ENCODE measurements at regions not wholly inside any gene's neighbourhood (a gene's known extent, or its start where the extent isn't known, plus 50 kb on each side); places are given as distances from the start of the nearest gene placed in this dataset.

- TF ChIP-seq CTCF (IDR thresholded peaks at IDR 0.05) (no peak), SIN3A (IDR thresholded peaks at IDR 0.05; ENCODE audit: borderline replicate concordance, insufficient read depth, low read depth, low read length) (no peak), REST (IDR thresholded peaks at IDR 0.05; ENCODE audit: insufficient read depth in 1 of 2, low read depth in 2 of 2, low read length in 1 of 2) (no peak)
These were observed 50.2 kb upstream of the THSD7B start for GRCh38 chr2:136715146-136715545.
